NT2/D1 (cell line): ENCODE measurements at regions not wholly inside any gene's neighbourhood (a gene's known extent, or its start where the extent isn't known, plus 50 kb on each side); places are given as distances from the start of the nearest gene placed in this dataset.

Source experiments
- SUZ12 ChIP-seq: IDR thresholded peaks from 2 replicates; pipeline ENCODE4 v1.6.1; 2011; ENCODE audit not compliant: insufficient read length, insufficient read depth; ENCODE audit errors: extremely low read depth
- YY1 ChIP-seq: IDR thresholded peaks from 2 replicates; pipeline ENCODE4 v1.6.1; 2011; ENCODE audit not compliant: insufficient read length, insufficient read depth
- ZNF274 ChIP-seq: IDR thresholded peaks from 2 replicates; pipeline ENCODE4 v1.6.1; 2011; ENCODE audit warnings: mild to moderate bottlenecking, low read depth, low read length

DNA sequence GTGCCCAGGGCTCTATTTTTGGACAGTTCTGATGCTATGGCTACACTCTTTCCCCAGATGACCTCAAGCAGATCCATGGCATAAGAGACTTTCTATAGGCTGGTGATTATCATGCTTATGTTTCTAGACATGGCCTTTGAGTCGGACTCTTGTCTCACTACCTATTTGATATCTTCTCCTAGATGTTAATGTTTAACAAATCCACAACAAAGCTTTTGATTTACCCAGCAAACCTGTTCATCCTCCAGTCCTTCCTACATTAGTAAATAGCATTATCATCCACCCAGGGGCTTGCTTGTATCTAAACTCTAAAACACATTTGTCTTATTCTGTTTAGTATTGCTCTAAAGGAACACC lies 188.7 kb downstream of the CSNK2A3 start:
- TF ChIP-seq ZNF274 (no peak), SUZ12 (no peak), YY1 (no peak)
